ENCODE measurements at regions not wholly inside any gene's neighbourhood (a gene's known extent, or its start where the extent isn't known, plus 50 kb on each side); places are given as distances from the start of the nearest gene placed in this dataset.

GRCh38 chr4:15374656-15375055 is 53.2 kb upstream of the C1QTNF7 start:
- TF ChIP-seq, protein P1, sequence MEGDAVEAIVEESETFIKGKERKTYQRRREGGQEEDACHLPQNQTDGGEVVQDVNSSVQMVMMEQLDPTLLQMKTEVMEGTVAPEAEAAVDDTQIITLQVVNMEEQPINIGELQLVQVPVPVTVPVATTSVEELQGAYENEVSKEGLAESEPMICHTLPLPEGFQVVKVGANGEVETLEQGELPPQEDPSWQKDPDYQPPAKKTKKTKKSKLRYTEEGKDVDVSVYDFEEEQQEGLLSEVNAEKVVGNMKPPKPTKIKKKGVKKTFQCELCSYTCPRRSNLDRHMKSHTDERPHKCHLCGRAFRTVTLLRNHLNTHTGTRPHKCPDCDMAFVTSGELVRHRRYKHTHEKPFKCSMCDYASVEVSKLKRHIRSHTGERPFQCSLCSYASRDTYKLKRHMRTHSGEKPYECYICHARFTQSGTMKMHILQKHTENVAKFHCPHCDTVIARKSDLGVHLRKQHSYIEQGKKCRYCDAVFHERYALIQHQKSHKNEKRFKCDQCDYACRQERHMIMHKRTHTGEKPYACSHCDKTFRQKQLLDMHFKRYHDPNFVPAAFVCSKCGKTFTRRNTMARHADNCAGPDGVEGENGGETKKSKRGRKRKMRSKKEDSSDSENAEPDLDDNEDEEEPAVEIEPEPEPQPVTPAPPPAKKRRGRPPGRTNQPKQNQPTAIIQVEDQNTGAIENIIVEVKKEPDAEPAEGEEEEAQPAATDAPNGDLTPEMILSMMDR (IDR thresholded peaks at IDR 0.05) = no peak

- TF ChIP-seq, protein P1 (IDR thresholded peaks at IDR 0.05) = no peak
Measured at GRCh38 chr4:15375667-15376066, 52.2 kb upstream of the C1QTNF7 start.

DNA sequence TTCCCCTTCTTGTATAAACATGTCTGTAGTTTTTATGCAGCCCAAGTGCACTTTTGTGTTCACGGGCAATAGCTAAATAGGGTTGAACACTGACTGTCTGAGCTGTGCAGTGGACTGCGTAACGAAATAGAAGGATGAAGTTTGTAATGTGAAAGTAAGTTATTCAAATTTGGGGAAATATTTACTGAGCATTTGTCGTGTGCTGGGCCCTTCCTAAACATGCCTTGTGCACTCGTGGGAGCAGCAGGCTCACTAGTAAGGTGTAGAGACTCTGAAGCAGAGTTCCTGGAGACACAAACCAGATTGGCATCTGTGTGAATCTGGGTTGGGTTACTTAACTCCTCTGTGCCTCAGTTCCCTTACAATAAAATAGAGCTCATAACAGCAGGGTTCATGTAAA is 51.7 kb upstream of the C1QTNF7 start:
- TF ChIP-seq, protein P1 (IDR thresholded peaks at IDR 0.05) = no peak

GRCh38 chr4:15376594-15376993 is 51.2 kb upstream of the C1QTNF7 start:
- TF ChIP-seq, protein P1 (IDR thresholded peaks at IDR 0.05) = no peak

Data from LNCAP (cell line).